Adrenal gland (tissue), 5 donors: ENCODE measurements at regions not wholly inside any gene's neighbourhood (a gene's known extent, or its start where the extent isn't known, plus 50 kb on each side); places are given as distances from the start of the nearest gene placed in this dataset.

Experiments used
- POLR2A ChIP-seq, 2 donors: fragments of 450-650 bp; IDR thresholded peaks; one replicate each; pipeline ENCODE4 v1.6.1; 2017; ENCODE audit warnings: antibody characterized with exemption in 2 of 2, mild to moderate bottlenecking in 2 of 2, moderate library complexity in 1 of 2
- TF ChIP-seq, protein P1 (sequence below), 6 experiments: fragments of 450-650 bp in 4 of 6; fragments of 200-600 bp in 2 of 6; sonication (generic) in 1 of 6; IDR thresholded peaks; 1 replicate in 5 of 6; 2 replicates in 1 of 6; pipeline versions ENCODE4 v1.5.1 to v1.8.0; 2016 to 2021; ENCODE audit warnings: antibody characterized with exemption in 6 of 6, mild to moderate bottlenecking in 2 of 6, moderate library complexity in 1 of 6
- donor health status: DM: no; HTN: no; CAD: no.

- TF ChIP-seq, protein P1, sequence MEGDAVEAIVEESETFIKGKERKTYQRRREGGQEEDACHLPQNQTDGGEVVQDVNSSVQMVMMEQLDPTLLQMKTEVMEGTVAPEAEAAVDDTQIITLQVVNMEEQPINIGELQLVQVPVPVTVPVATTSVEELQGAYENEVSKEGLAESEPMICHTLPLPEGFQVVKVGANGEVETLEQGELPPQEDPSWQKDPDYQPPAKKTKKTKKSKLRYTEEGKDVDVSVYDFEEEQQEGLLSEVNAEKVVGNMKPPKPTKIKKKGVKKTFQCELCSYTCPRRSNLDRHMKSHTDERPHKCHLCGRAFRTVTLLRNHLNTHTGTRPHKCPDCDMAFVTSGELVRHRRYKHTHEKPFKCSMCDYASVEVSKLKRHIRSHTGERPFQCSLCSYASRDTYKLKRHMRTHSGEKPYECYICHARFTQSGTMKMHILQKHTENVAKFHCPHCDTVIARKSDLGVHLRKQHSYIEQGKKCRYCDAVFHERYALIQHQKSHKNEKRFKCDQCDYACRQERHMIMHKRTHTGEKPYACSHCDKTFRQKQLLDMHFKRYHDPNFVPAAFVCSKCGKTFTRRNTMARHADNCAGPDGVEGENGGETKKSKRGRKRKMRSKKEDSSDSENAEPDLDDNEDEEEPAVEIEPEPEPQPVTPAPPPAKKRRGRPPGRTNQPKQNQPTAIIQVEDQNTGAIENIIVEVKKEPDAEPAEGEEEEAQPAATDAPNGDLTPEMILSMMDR (IDR thresholded peaks at IDR 0.05) = no peak
- TF ChIP-seq POLR2A (IDR thresholded peaks at IDR 0.05) = no peak
Measured at GRCh38 chr7:17613338-17614041, 315.0 kb downstream of the AHR start.
